ENCODE measurements at regions not wholly inside any gene's neighbourhood (a gene's known extent, or its start where the extent isn't known, plus 50 kb on each side); places are given as distances from the start of the nearest gene placed in this dataset.

- CTCF ChIA-PET, result no interaction called here
These were observed 143.9 kb upstream of the LIPC start for GRCh38 chr15:58287891-58288290.

DNA sequence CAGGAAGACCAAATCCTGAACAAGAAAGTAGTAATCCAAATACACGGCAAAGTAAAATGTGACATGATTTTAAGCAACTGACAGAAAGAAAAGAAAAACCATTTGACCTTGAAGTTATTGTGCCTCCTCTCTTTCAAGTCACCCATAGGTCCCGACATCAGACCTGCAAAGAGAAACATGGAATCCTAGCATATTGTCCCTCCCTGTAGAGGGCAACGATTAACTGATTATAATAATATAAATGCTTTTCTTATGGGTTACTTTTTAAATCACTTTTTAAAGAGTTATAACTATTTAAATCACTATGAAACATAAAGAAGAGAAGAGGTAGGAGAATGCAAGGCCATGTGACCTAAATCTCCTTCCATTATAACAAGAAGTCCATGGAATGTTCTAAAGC is 143.2 kb upstream of the LIPC start:
- H3K36me3 ChIP-seq (ENCODE audit: control insufficient read depth in 4 of 4, insufficient read depth in 4 of 4, low read length in 3 of 4), result no peaks in the 10 kb centered on the region
- DNase-seq, result no peak
- peaks cover 0 to 1% (median 0%) of the 10 kb centered on the region in 4 experiments for H3K4me1 ChIP-seq (ENCODE audit: control extremely low read depth in 1 of 4, control insufficient read depth in 4 of 4, insufficient read depth in 4 of 4, low read length in 3 of 4)
- no peak overlapping the region for H3K27ac ChIP-seq (ENCODE audit: insufficient read depth in 1 of 2, low read depth in 1 of 2, low read length in 2 of 2, poor library complexity in 1 of 2, severe bottlenecking in 2 of 2)
- WGBS (ENCODE audit: insufficient coverage), result 80% methylated on average over 1 of the region's 3 CpGs
- H3K4me3 ChIP-seq (ENCODE audit: control insufficient read depth in 1 of 7, extremely low read depth in 1 of 7, insufficient read depth in 4 of 7, low read depth in 2 of 7, low read length in 6 of 7), result no peak overlapping the region
- peaks cover 3 to 11% (median 4%) of the 10 kb centered on the region in 5 experiments for H3K9me3 ChIP-seq (ENCODE audit: control extremely low read depth in 1 of 5, control insufficient read depth in 4 of 5, insufficient read depth in 2 of 5, low read depth in 1 of 5, low read length in 4 of 5)
- POLR2A ChIA-PET, result no interaction called here
- CTCF ChIA-PET, result no interaction called here
- H3K27me3 ChIP-seq (replicated peaks in 2 of 5; ENCODE audit: control insufficient read depth in 4 of 5, insufficient read depth in 5 of 5, low read length in 4 of 5), result no peaks in the 10 kb centered on the region

More at GRCh38 chr15:58287891-58288290, 143.9 kb upstream of the LIPC start:
- no peak overlapping the region for H3K27ac ChIP-seq (ENCODE audit: insufficient read depth in 1 of 2, low read depth in 1 of 2, low read length in 2 of 2, poor library complexity in 1 of 2, severe bottlenecking in 2 of 2)
- no peaks in the 10 kb centered on the region for H3K36me3 ChIP-seq (ENCODE audit: control insufficient read depth in 4 of 4, insufficient read depth in 4 of 4, low read length in 3 of 4)
- H3K4me1 ChIP-seq (ENCODE audit: control extremely low read depth in 1 of 4, control insufficient read depth in 4 of 4, insufficient read depth in 4 of 4, low read length in 3 of 4), result peaks cover 0 to 1% (median 0%) of the 10 kb centered on the region in 4 experiments
- WGBS (ENCODE audit: insufficient coverage), result 100% methylated on average over 1 of the region's 2 CpGs
- no peak for DNase-seq
- H3K27me3 ChIP-seq (replicated peaks in 2 of 5; ENCODE audit: control insufficient read depth in 4 of 5, insufficient read depth in 5 of 5, low read length in 4 of 5), result no peaks in the 10 kb centered on the region
- POLR2A ChIA-PET, result no interaction called here
- peaks cover 3 to 11% (median 4%) of the 10 kb centered on the region in 5 experiments for H3K9me3 ChIP-seq (ENCODE audit: control extremely low read depth in 1 of 5, control insufficient read depth in 4 of 5, insufficient read depth in 2 of 5, low read depth in 1 of 5, low read length in 4 of 5)
- no peak overlapping the region for H3K4me3 ChIP-seq (ENCODE audit: control insufficient read depth in 1 of 7, extremely low read depth in 1 of 7, insufficient read depth in 4 of 7, low read depth in 2 of 7, low read length in 6 of 7)

GRCh38 chr15:58291848-58292247 is 139.9 kb upstream of the LIPC start:
- no peaks in the 10 kb centered on the region for H3K27me3 ChIP-seq (replicated peaks in 2 of 5; ENCODE audit: control insufficient read depth in 4 of 5, insufficient read depth in 5 of 5, low read length in 4 of 5)
- H3K36me3 ChIP-seq (ENCODE audit: control insufficient read depth in 4 of 4, insufficient read depth in 4 of 4, low read length in 3 of 4), result no peaks in the 10 kb centered on the region
- ChIA-PET POLR2A (no interaction called here), CTCF (no interaction called here)
- no peak overlapping the region for H3K4me3 ChIP-seq (ENCODE audit: control insufficient read depth in 1 of 7, extremely low read depth in 1 of 7, insufficient read depth in 4 of 7, low read depth in 2 of 7, low read length in 6 of 7)
- H3K4me1 ChIP-seq (ENCODE audit: control extremely low read depth in 1 of 4, control insufficient read depth in 4 of 4, insufficient read depth in 4 of 4, low read length in 3 of 4), result no peaks in the 10 kb centered on the region
- H3K27ac ChIP-seq (ENCODE audit: insufficient read depth in 1 of 2, low read depth in 1 of 2, low read length in 2 of 2, poor library complexity in 1 of 2, severe bottlenecking in 2 of 2), result no peak overlapping the region
- no peak for DNase-seq
- peaks cover 3 to 18% (median 8%) of the 10 kb centered on the region in 5 experiments for H3K9me3 ChIP-seq (ENCODE audit: control extremely low read depth in 1 of 5, control insufficient read depth in 4 of 5, insufficient read depth in 2 of 5, low read depth in 1 of 5, low read length in 4 of 5)

- H3K4me1 ChIP-seq (ENCODE audit: control extremely low read depth in 1 of 4, control insufficient read depth in 4 of 4, insufficient read depth in 4 of 4, low read length in 3 of 4), result no peaks in the 10 kb centered on the region
- H3K27me3 ChIP-seq (replicated peaks in 2 of 5; ENCODE audit: control insufficient read depth in 4 of 5, insufficient read depth in 5 of 5, low read length in 4 of 5), result no peaks in the 10 kb centered on the region
- no peaks in the 10 kb centered on the region for H3K36me3 ChIP-seq (ENCODE audit: control insufficient read depth in 4 of 4, insufficient read depth in 4 of 4, low read length in 3 of 4)
- H3K27ac ChIP-seq (ENCODE audit: insufficient read depth in 1 of 2, low read depth in 1 of 2, low read length in 2 of 2, poor library complexity in 1 of 2, severe bottlenecking in 2 of 2), result no peak overlapping the region
- H3K4me3 ChIP-seq (ENCODE audit: control insufficient read depth in 1 of 7, extremely low read depth in 1 of 7, insufficient read depth in 4 of 7, low read depth in 2 of 7, low read length in 6 of 7), result no peak overlapping the region
- WGBS (ENCODE audit: insufficient coverage), result 87% methylated on average over 3 of the region's 3 CpGs
- POLR2A ChIA-PET, result interaction anchor here (0.6 kb wide), 1 partner anchor 15 kb away, joined by 3 read pairs; no protein-coding TSS in a partner anchor
- CTCF ChIA-PET, result no interaction called here
- no peak for DNase-seq
- H3K9me3 ChIP-seq (ENCODE audit: control extremely low read depth in 1 of 5, control insufficient read depth in 4 of 5, insufficient read depth in 2 of 5, low read depth in 1 of 5, low read length in 4 of 5), result peaks cover 4 to 21% (median 8%) of the 10 kb centered on the region in 5 experiments
These were observed 139.0 kb upstream of the LIPC start for GRCh38 chr15:58292751-58293175.

GRCh38 chr15:58293622-58294550 is 137.9 kb upstream of the LIPC start:
- H3K27me3 ChIP-seq (replicated peaks in 2 of 5; ENCODE audit: control insufficient read depth in 4 of 5, insufficient read depth in 5 of 5, low read length in 4 of 5), result no peaks in the 10 kb centered on the region
- ChIA-PET POLR2A (interaction anchor here (0.6 kb wide), 1 partner anchor 20 kb away, joined by 3 read pairs; no protein-coding TSS in a partner anchor), CTCF (no interaction called here)
- no peak overlapping the region for H3K4me3 ChIP-seq (ENCODE audit: control insufficient read depth in 1 of 7, extremely low read depth in 1 of 7, insufficient read depth in 4 of 7, low read depth in 2 of 7, low read length in 6 of 7)
- H3K27ac ChIP-seq (ENCODE audit: insufficient read depth in 1 of 2, low read depth in 1 of 2, low read length in 2 of 2, poor library complexity in 1 of 2, severe bottlenecking in 2 of 2), result no peak overlapping the region
- peaks cover 0 to 2% (median 0%) of the 10 kb centered on the region in 4 experiments for H3K4me1 ChIP-seq (ENCODE audit: control extremely low read depth in 1 of 4, control insufficient read depth in 4 of 4, insufficient read depth in 4 of 4, low read length in 3 of 4)
- H3K36me3 ChIP-seq (ENCODE audit: control insufficient read depth in 4 of 4, insufficient read depth in 4 of 4, low read length in 3 of 4), result no peaks in the 10 kb centered on the region
- DNase-seq, result no peak
- peaks cover 4 to 21% (median 8%) of the 10 kb centered on the region in 5 experiments for H3K9me3 ChIP-seq (ENCODE audit: control extremely low read depth in 1 of 5, control insufficient read depth in 4 of 5, insufficient read depth in 2 of 5, low read depth in 1 of 5, low read length in 4 of 5)
- WGBS (ENCODE audit: insufficient coverage), result 100% methylated on average over 4 of the region's 8 CpGs

DNA sequence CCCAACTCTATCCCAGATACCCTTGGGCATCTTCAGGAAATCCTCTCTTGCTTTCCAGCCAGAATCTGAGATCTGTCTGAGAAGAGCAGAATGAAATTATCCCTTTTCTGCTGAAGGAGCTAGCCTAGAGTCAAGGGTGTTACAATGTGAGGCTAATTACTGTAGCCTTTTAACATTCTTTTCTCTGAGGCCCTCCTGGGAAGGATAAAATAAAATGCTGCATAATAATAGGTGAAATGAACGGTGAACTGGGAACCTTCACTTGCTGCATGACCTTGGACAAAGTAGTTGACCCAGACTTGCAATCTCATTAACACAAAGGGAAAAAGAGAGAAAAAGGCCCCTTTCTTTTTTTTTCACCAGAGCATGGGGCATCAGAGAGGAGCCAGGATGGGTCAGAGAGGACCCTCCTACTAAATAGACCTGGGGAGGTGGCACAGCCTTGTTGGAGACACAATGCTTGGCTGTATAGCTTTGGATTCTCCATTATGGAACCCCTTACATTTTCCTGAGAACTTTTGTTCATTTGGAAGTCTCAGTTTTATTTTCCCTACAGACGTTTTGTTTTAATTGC is 137.0 kb upstream of the LIPC start:
- POLR2A ChIA-PET, result no interaction called here

GRCh38 chr15:58295637-58296215 is 136.1 kb upstream of the LIPC start:
- CTCF ChIA-PET, result no interaction called here
- Histone ChIP-seq H3K27ac (ENCODE audit: insufficient read depth in 1 of 2, low read depth in 1 of 2, low read length in 2 of 2, poor library complexity in 1 of 2, severe bottlenecking in 2 of 2) (no peak overlapping the region), H3K9me3 (ENCODE audit: control extremely low read depth in 1 of 5, control insufficient read depth in 4 of 5, insufficient read depth in 2 of 5, low read depth in 1 of 5, low read length in 4 of 5) (peaks cover 4 to 21% (median 8%) of the 10 kb centered on the region in 5 experiments), H3K4me1 (ENCODE audit: control extremely low read depth in 1 of 4, control insufficient read depth in 4 of 4, insufficient read depth in 4 of 4, low read length in 3 of 4) (peaks cover 0 to 10% (median 0%) of the 10 kb centered on the region in 4 experiments), H3K27me3 (replicated peaks in 2 of 5; ENCODE audit: control insufficient read depth in 4 of 5, insufficient read depth in 5 of 5, low read length in 4 of 5) (no peaks in the 10 kb centered on the region), H3K36me3 (ENCODE audit: control insufficient read depth in 4 of 4, insufficient read depth in 4 of 4, low read length in 3 of 4) (no peaks in the 10 kb centered on the region), H3K4me3 (ENCODE audit: control insufficient read depth in 1 of 7, extremely low read depth in 1 of 7, insufficient read depth in 4 of 7, low read depth in 2 of 7, low read length in 6 of 7) (no peak overlapping the region)
- 85% methylated on average over 3 of the region's 7 CpGs for WGBS (ENCODE audit: insufficient coverage)
- DNase-seq, result no peak
- POLR2A ChIA-PET, result no interaction called here

More for the DNA sequence above, 137.0 kb upstream of the LIPC start:
- Histone ChIP-seq H3K27me3 (replicated peaks in 2 of 5; ENCODE audit: control insufficient read depth in 4 of 5, insufficient read depth in 5 of 5, low read length in 4 of 5) (no peaks in the 10 kb centered on the region), H3K27ac (ENCODE audit: insufficient read depth in 1 of 2, low read depth in 1 of 2, low read length in 2 of 2, poor library complexity in 1 of 2, severe bottlenecking in 2 of 2) (no peak overlapping the region), H3K36me3 (ENCODE audit: control insufficient read depth in 4 of 4, insufficient read depth in 4 of 4, low read length in 3 of 4) (no peaks in the 10 kb centered on the region), H3K4me3 (ENCODE audit: control insufficient read depth in 1 of 7, extremely low read depth in 1 of 7, insufficient read depth in 4 of 7, low read depth in 2 of 7, low read length in 6 of 7) (no peak overlapping the region), H3K4me1 (ENCODE audit: control extremely low read depth in 1 of 4, control insufficient read depth in 4 of 4, insufficient read depth in 4 of 4, low read length in 3 of 4) (peaks cover 0 to 10% (median 0%) of the 10 kb centered on the region in 4 experiments), H3K9me3 (ENCODE audit: control extremely low read depth in 1 of 5, control insufficient read depth in 4 of 5, insufficient read depth in 2 of 5, low read depth in 1 of 5, low read length in 4 of 5) (peaks cover 4 to 21% (median 8%) of the 10 kb centered on the region in 5 experiments)
- CTCF ChIA-PET, result no interaction called here
- no CpG with 5 or more reads among the region's 2 CpGs for WGBS (ENCODE audit: insufficient coverage)
- DNase-seq, result no peak

Data from common myeloid progenitor, CD34-positive (primary cell).